OCI-LY1 (cell line): ENCODE measurements at regions not wholly inside any gene's neighbourhood (a gene's known extent, or its start where the extent isn't known, plus 50 kb on each side); places are given as distances from the start of the nearest gene placed in this dataset.

Experiments
- H2AFZ ChIP-seq: fragments of 200-600 bp; sonication (generic), shearing (Covaris generic); 2 replicates; pipeline ENCODE4 v1.6.0; 2014; ENCODE audit warnings: antibody characterized with exemption, mild to moderate bottlenecking, low read length
- H3F3A ChIP-seq: fragments of 200-600 bp; sonication (generic), shearing (Covaris generic); 2 replicates; pipeline ENCODE4 v1.6.0; 2014; ENCODE audit warnings: mild to moderate bottlenecking, antibody characterized with exemption, low read length, moderate library complexity; ENCODE audit not compliant: insufficient read depth
- H3K27ac ChIP-seq: fragments of 200-600 bp; sonication (generic); 2 replicates; pipeline ENCODE4 v1.5.1; 2014; ENCODE audit warnings: low read length, mixed run types, mild to moderate bottlenecking, low read depth; ENCODE audit not compliant: poor library complexity, severe bottlenecking
- H3K27me3 ChIP-seq: fragments of 200-600 bp; sonication (generic); 2 replicates; pipeline ENCODE4 v1.6.0; 2014; ENCODE audit warnings: antibody characterized with exemption, mild to moderate bottlenecking, low read length, moderate library complexity; ENCODE audit not compliant: insufficient read depth
- H3K36me3 ChIP-seq: fragments of 200-600 bp; sonication (generic); 2 replicates; pipeline ENCODE4 v1.6.1; 2014; ENCODE audit warnings: mild to moderate bottlenecking, antibody characterized with exemption, low read length, moderate library complexity, mixed read lengths; ENCODE audit not compliant: insufficient read depth
- H3K4me1 ChIP-seq: fragments of 200-600 bp; sonication (generic); 2 replicates; pipeline ENCODE4 v1.5.1; 2014; ENCODE audit warnings: mild to moderate bottlenecking, low read length, moderate library complexity; ENCODE audit not compliant: insufficient read depth, severe bottlenecking
- H3K4me2 ChIP-seq: fragments of 200-600 bp; sonication (generic), shearing (Covaris generic); 2 replicates; pipeline ENCODE4 v1.6.1; 2014; ENCODE audit warnings: low read length
- H3K4me3 ChIP-seq: fragments of 200-600 bp; sonication (generic); 2 replicates; pipeline ENCODE4 v1.5.1; 2014; ENCODE audit warnings: low read length, low read depth, mild to moderate bottlenecking, mixed read lengths; ENCODE audit not compliant: poor library complexity, severe bottlenecking
- H3K79me2 ChIP-seq: fragments of 200-600 bp; shearing (Covaris generic); 2 replicates; pipeline ENCODE4 v1.6.1; 2016; ENCODE audit warnings: mixed run types, low read length, mixed read lengths; ENCODE audit not compliant: insufficient read depth
- H3K9ac ChIP-seq: fragments of 200-600 bp; sonication (generic), shearing (Covaris generic); 2 replicates; pipeline ENCODE4 v1.6.1; 2014; ENCODE audit warnings: mild to moderate bottlenecking, low read length, mixed read lengths
- H3K9me2 ChIP-seq: fragments of 200-600 bp; sonication (generic), shearing (Covaris generic); 2 replicates; pipeline ENCODE4 v1.6.1; 2014; ENCODE audit warnings: low read depth, mild to moderate bottlenecking, low read length, mixed read lengths
- H3K9me3 ChIP-seq: fragments of 200-600 bp; shearing (Covaris generic); 2 replicates; pipeline ENCODE4 v1.6.1; 2014; ENCODE audit warnings: low read length, mixed read lengths
- H4K20me1 ChIP-seq: fragments of 200-600 bp; sonication (generic), shearing (Covaris generic); 2 replicates; pipeline ENCODE4 v1.6.0; 2016; ENCODE audit warnings: mild to moderate bottlenecking, low read length; ENCODE audit not compliant: insufficient read depth
- EZH2 ChIP-seq: fragments of 200-600 bp; sonication (generic), shearing (Covaris generic); IDR thresholded peaks from 2 replicates; pipeline ENCODE4 v1.8.0; 2017; ENCODE audit warnings: borderline replicate concordance, mixed run types, mild to moderate bottlenecking, antibody characterized with exemption, low read length, moderate library complexity, mixed read lengths
- TF ChIP-seq, protein P1 (sequence below): fragments of 200-600 bp; sonication (generic), shearing (Covaris generic); IDR thresholded peaks from 2 replicates; pipeline ENCODE4 v1.5.1; 2017; ENCODE audit warnings: mild to moderate bottlenecking, antibody characterized with exemption, low read length, moderate library complexity, mixed read lengths

DNA sequence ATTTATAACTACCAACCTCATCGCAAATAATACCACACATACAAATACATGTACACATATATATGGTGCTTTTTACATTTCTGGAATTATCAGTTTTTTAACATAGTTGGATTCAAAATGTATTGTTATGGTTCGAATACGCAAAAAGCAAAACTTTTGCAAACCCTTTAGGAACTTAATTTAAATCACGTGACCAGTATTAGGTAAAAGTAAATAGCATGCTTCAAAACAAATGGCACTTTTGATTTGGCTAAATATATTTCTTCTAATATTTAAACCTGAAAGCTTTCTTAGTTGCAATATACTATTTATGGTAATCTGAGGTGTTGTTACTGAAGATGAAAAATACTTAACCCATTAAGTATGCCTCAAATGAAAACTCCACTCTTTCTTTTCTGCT is 341.4 kb downstream of the C4orf33 start:
- Histone ChIP-seq H3K36me3 (no peaks in the 10 kb centered on the region), H3K27ac (no peak overlapping the region), H4K20me1 (no peaks in the 10 kb centered on the region), H3K9me3 (no peaks in the 10 kb centered on the region), H3K4me2 (no peak overlapping the region), H3K4me1 (no peaks in the 10 kb centered on the region), H2AFZ (no peak overlapping the region), H3K4me3 (no peak overlapping the region), H3F3A (no peaks in the 10 kb centered on the region), H3K79me2 (no peaks in the 10 kb centered on the region), H3K27me3 (no peaks in the 10 kb centered on the region), H3K9me2 (no peaks in the 10 kb centered on the region), H3K9ac (no peak overlapping the region)
- no peak for TF ChIP-seq EZH2
- TF ChIP-seq, protein P1, sequence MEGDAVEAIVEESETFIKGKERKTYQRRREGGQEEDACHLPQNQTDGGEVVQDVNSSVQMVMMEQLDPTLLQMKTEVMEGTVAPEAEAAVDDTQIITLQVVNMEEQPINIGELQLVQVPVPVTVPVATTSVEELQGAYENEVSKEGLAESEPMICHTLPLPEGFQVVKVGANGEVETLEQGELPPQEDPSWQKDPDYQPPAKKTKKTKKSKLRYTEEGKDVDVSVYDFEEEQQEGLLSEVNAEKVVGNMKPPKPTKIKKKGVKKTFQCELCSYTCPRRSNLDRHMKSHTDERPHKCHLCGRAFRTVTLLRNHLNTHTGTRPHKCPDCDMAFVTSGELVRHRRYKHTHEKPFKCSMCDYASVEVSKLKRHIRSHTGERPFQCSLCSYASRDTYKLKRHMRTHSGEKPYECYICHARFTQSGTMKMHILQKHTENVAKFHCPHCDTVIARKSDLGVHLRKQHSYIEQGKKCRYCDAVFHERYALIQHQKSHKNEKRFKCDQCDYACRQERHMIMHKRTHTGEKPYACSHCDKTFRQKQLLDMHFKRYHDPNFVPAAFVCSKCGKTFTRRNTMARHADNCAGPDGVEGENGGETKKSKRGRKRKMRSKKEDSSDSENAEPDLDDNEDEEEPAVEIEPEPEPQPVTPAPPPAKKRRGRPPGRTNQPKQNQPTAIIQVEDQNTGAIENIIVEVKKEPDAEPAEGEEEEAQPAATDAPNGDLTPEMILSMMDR: no peak

DNA sequence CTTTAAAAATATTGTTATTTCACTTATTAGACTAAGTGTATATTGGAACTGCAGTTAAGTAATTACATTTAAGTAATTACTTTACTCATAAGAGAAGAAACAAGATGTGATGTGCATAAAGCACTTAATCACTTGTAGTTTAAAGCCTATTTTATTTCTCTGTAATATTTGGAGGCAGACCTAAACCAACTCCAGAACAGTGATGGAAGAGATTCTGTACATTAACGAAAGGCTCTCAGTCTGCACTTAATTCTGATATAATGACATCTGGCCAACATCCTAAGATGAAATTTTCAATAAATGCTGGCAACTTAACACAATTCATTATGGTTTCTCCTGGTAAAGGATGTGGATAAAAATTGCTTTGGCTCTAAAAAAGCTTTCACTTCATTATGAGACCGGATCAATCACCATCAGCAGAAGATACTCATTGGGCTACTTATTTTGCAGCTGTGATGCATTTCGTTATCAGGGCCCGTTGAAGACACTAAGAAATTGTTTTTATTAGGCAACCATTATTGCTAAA is 342.6 kb downstream of the C4orf33 start:
- Histone ChIP-seq H3K27me3 (no peaks in the 10 kb centered on the region), H3K27ac (no peak overlapping the region)
- TF ChIP-seq, protein P1: no peak
- TF ChIP-seq EZH2: no peak

DNA sequence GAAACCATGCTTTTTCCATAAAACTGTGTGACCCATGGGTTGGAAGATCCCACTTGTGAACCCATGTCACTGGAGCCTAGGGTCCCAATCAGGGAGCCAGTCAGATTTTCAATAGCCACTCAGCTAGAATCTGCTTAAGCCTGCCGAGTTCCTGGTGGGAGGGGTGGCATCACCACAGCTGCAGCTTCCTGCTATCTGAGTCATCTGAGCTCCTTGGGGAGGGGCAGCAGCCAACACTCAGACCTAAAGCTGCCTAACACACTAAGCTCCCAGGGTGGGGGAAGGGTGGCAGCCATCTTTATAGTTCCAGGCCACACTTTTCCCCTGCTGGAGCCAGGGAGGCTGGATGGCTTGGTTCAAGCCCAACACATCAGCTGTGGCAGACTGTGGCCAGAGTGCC is 350.1 kb downstream of the C4orf33 start:
- Histone ChIP-seq H3K4me2 (no peak overlapping the region), H3F3A (no peaks in the 10 kb centered on the region), H3K9me2 (no peaks in the 10 kb centered on the region), H3K4me1 (no peaks in the 10 kb centered on the region), H3K9me3 (no peaks in the 10 kb centered on the region), H3K79me2 (no peaks in the 10 kb centered on the region), H3K9ac (no peak overlapping the region), H3K36me3 (no peaks in the 10 kb centered on the region), H3K27me3 (no peaks in the 10 kb centered on the region), H4K20me1 (no peaks in the 10 kb centered on the region), H3K27ac (no peak overlapping the region), H3K4me3 (no peak overlapping the region), H2AFZ (no peak overlapping the region)
- TF ChIP-seq, protein P1: no peak
- no peak for TF ChIP-seq EZH2

More for the DNA sequence above, 342.6 kb downstream of the C4orf33 start:
- Histone ChIP-seq H4K20me1 (no peaks in the 10 kb centered on the region), H3F3A (no peaks in the 10 kb centered on the region), H2AFZ (no peak overlapping the region), H3K4me3 (no peak overlapping the region), H3K36me3 (no peaks in the 10 kb centered on the region), H3K4me2 (no peak overlapping the region), H3K9me3 (no peaks in the 10 kb centered on the region), H3K79me2 (no peaks in the 10 kb centered on the region), H3K9me2 (no peaks in the 10 kb centered on the region), H3K9ac (no peak overlapping the region), H3K4me1 (no peaks in the 10 kb centered on the region)
